ENCODE measurements at regions not wholly inside any gene's neighbourhood (a gene's known extent, or its start where the extent isn't known, plus 50 kb on each side); places are given as distances from the start of the nearest gene placed in this dataset.

GRCh38 chr13:89750371-89750770 is 1597.1 kb upstream of the MIR17HG start:
- no peak overlapping the region for H3K4me3 ChIP-seq (ENCODE audit: low read length)
- no peaks in the 10 kb centered on the region for H3K4me1 ChIP-seq (ENCODE audit: insufficient read depth, low read length)
- no peaks in the 10 kb centered on the region for H3K9me3 ChIP-seq (ENCODE audit: low read depth, low read length)
- H3K27me3 ChIP-seq (ENCODE audit: insufficient read depth, low read length), result no peaks in the 10 kb centered on the region

GRCh38 chr13:89751432-89751930 is 1596.0 kb upstream of the MIR17HG start:
- Histone ChIP-seq H3K4me3 (ENCODE audit: low read length) (no peak overlapping the region), H3K27me3 (ENCODE audit: insufficient read depth, low read length) (no peaks in the 10 kb centered on the region)

GRCh38 chr13:89752394-89752793 is 1595.1 kb upstream of the MIR17HG start:
- Histone ChIP-seq H3K9me3 (ENCODE audit: low read depth, low read length) (peaks cover under 1% of the 10 kb centered on the region), H3K4me1 (ENCODE audit: insufficient read depth, low read length) (no peaks in the 10 kb centered on the region), H3K4me3 (ENCODE audit: low read length) (no peak overlapping the region), H3K27me3 (ENCODE audit: insufficient read depth, low read length) (no peaks in the 10 kb centered on the region)

More at GRCh38 chr13:89751432-89751930, 1596.0 kb upstream of the MIR17HG start:
- H3K4me1 ChIP-seq (ENCODE audit: insufficient read depth, low read length), result no peaks in the 10 kb centered on the region
- no peaks in the 10 kb centered on the region for H3K9me3 ChIP-seq (ENCODE audit: low read depth, low read length)

- Histone ChIP-seq H3K27me3 (ENCODE audit: insufficient read depth, low read length) (no peaks in the 10 kb centered on the region), H3K9me3 (ENCODE audit: low read depth, low read length) (peaks cover 4% of the 10 kb centered on the region), H3K4me1 (ENCODE audit: insufficient read depth, low read length) (no peaks in the 10 kb centered on the region), H3K4me3 (ENCODE audit: low read length) (no peak overlapping the region)
These were observed 1591.6 kb upstream of the MIR17HG start for GRCh38 chr13:89755729-89756492.

- Histone ChIP-seq H3K4me3 (ENCODE audit: low read length) (no peak overlapping the region), H3K9me3 (ENCODE audit: low read depth, low read length) (no peaks in the 10 kb centered on the region), H3K4me1 (ENCODE audit: insufficient read depth, low read length) (no peaks in the 10 kb centered on the region), H3K27me3 (ENCODE audit: insufficient read depth, low read length) (no peaks in the 10 kb centered on the region)
These were observed 1584.5 kb upstream of the MIR17HG start for GRCh38 chr13:89763005-89763404.

GRCh38 chr13:89783221-89783755 is 1564.2 kb upstream of the MIR17HG start:
- H3K27me3 ChIP-seq (ENCODE audit: insufficient read depth, low read length), result no peaks in the 10 kb centered on the region
- no peaks in the 10 kb centered on the region for H3K4me1 ChIP-seq (ENCODE audit: insufficient read depth, low read length)
- H3K9me3 ChIP-seq (ENCODE audit: low read depth, low read length), result no peaks in the 10 kb centered on the region
- no peak overlapping the region for H3K4me3 ChIP-seq (ENCODE audit: low read length)

GRCh38 chr13:89784161-89784809 is 1563.2 kb upstream of the MIR17HG start:
- no peaks in the 10 kb centered on the region for H3K4me1 ChIP-seq (ENCODE audit: insufficient read depth, low read length)
- H3K27me3 ChIP-seq (ENCODE audit: insufficient read depth, low read length), result no peaks in the 10 kb centered on the region
- H3K9me3 ChIP-seq (ENCODE audit: low read depth, low read length), result no peaks in the 10 kb centered on the region
- no peak overlapping the region for H3K4me3 ChIP-seq (ENCODE audit: low read length)

- H3K4me1 ChIP-seq (ENCODE audit: insufficient read depth, low read length), result no peaks in the 10 kb centered on the region
- H3K27me3 ChIP-seq (ENCODE audit: insufficient read depth, low read length), result no peaks in the 10 kb centered on the region
- H3K4me3 ChIP-seq (ENCODE audit: low read length), result no peak overlapping the region
- H3K9me3 ChIP-seq (ENCODE audit: low read depth, low read length), result no peaks in the 10 kb centered on the region
These were observed 1561.0 kb upstream of the MIR17HG start for GRCh38 chr13:89786531-89786930.

GRCh38 chr13:89790696-89791095 is 1556.8 kb upstream of the MIR17HG start:
- H3K27me3 ChIP-seq (ENCODE audit: insufficient read depth, low read length), result no peaks in the 10 kb centered on the region
- H3K4me3 ChIP-seq (ENCODE audit: low read length), result no peak overlapping the region
- no peaks in the 10 kb centered on the region for H3K9me3 ChIP-seq (ENCODE audit: low read depth, low read length)
- no peaks in the 10 kb centered on the region for H3K4me1 ChIP-seq (ENCODE audit: insufficient read depth, low read length)

- Histone ChIP-seq H3K4me3 (ENCODE audit: low read length) (no peak overlapping the region), H3K9me3 (ENCODE audit: low read depth, low read length) (no peaks in the 10 kb centered on the region), H3K27me3 (ENCODE audit: insufficient read depth, low read length) (no peaks in the 10 kb centered on the region), H3K4me1 (ENCODE audit: insufficient read depth, low read length) (no peaks in the 10 kb centered on the region)
These were observed 1555.4 kb upstream of the MIR17HG start for GRCh38 chr13:89791971-89792630.

- no peaks in the 10 kb centered on the region for H3K4me1 ChIP-seq (ENCODE audit: insufficient read depth, low read length)
- no peaks in the 10 kb centered on the region for H3K27me3 ChIP-seq (ENCODE audit: insufficient read depth, low read length)
These were observed 1551.3 kb upstream of the MIR17HG start for GRCh38 chr13:89796196-89796595.

GRCh38 chr13:89803839-89804238 is 1543.6 kb upstream of the MIR17HG start:
- Histone ChIP-seq H3K9me3 (ENCODE audit: low read depth, low read length) (peaks cover 8% of the 10 kb centered on the region), H3K4me1 (ENCODE audit: insufficient read depth, low read length) (no peaks in the 10 kb centered on the region), H3K27me3 (ENCODE audit: insufficient read depth, low read length) (no peaks in the 10 kb centered on the region), H3K4me3 (ENCODE audit: low read length) (no peak overlapping the region)

More at GRCh38 chr13:89796196-89796595, 1551.3 kb upstream of the MIR17HG start:
- H3K4me3 ChIP-seq (ENCODE audit: low read length), result no peak overlapping the region
- peaks cover 15% of the 10 kb centered on the region for H3K9me3 ChIP-seq (ENCODE audit: low read depth, low read length)

GRCh38 chr13:89806594-89806993 is 1540.9 kb upstream of the MIR17HG start:
- Histone ChIP-seq H3K9me3 (ENCODE audit: low read depth, low read length) (no peaks in the 10 kb centered on the region), H3K4me3 (ENCODE audit: low read length) (no peak overlapping the region), H3K27me3 (ENCODE audit: insufficient read depth, low read length) (no peaks in the 10 kb centered on the region), H3K4me1 (ENCODE audit: insufficient read depth, low read length) (no peaks in the 10 kb centered on the region)

- Histone ChIP-seq H3K4me3 (ENCODE audit: low read length) (no peak overlapping the region), H3K4me1 (ENCODE audit: insufficient read depth, low read length) (no peaks in the 10 kb centered on the region), H3K9me3 (ENCODE audit: low read depth, low read length) (peaks cover 7% of the 10 kb centered on the region), H3K27me3 (ENCODE audit: insufficient read depth, low read length) (no peaks in the 10 kb centered on the region)
These were observed 1534.6 kb upstream of the MIR17HG start for GRCh38 chr13:89812856-89813255.

- H3K4me3 ChIP-seq (ENCODE audit: low read length), result no peak overlapping the region
- no peaks in the 10 kb centered on the region for H3K4me1 ChIP-seq (ENCODE audit: insufficient read depth, low read length)
- no peaks in the 10 kb centered on the region for H3K27me3 ChIP-seq (ENCODE audit: insufficient read depth, low read length)
- peaks cover 7% of the 10 kb centered on the region for H3K9me3 ChIP-seq (ENCODE audit: low read depth, low read length)
These were observed 1531.1 kb upstream of the MIR17HG start for GRCh38 chr13:89816404-89816803.

Measured in mononuclear cell (primary cell).